Breast epithelium (tissue), 4 donors: ENCODE measurements at regions not wholly inside any gene's neighbourhood (a gene's known extent, or its start where the extent isn't known, plus 50 kb on each side); places are given as distances from the start of the nearest gene placed in this dataset.

Experiments
- DNase-seq, 2 donors: peaks; one replicate each; pipeline ENCODE4 v3.0.0-alpha.2; 2019; ENCODE audit warnings: low spot score in 2 of 2
- H3K27ac ChIP-seq, 2 donors: fragments of 200-600 bp; sonication (generic) in 1 of 2; one replicate each; pipeline ENCODE4 v1.5.1; 2016 to 2019; ENCODE audit warnings: mild to moderate bottlenecking in 1 of 2
- H3K27me3 ChIP-seq, 2 donors: fragments of 200-600 bp; sonication (generic) in 1 of 2; one replicate each; pipeline versions ENCODE4 v1.5.1 to v1.6.0; 2017 to 2019; ENCODE audit warnings: control low read depth in 1 of 2, mild to moderate bottlenecking in 1 of 2
- H3K36me3 ChIP-seq: fragments of 200-600 bp; one replicate; pipeline ENCODE4 v1.5.1; 2019
- H3K4me1 ChIP-seq, 2 donors: fragments of 200-600 bp; sonication (generic); one replicate each; pipeline ENCODE4 v1.5.1; 2016 to 2019; ENCODE audit warnings: control low read depth in 1 of 2
- H3K4me3 ChIP-seq, 3 donors: fragments of 200-600 bp; sonication (generic); 1 replicate in 2 of 3; 2 replicates in 1 of 3; pipeline ENCODE4 v1.5.1; 2016 to 2019; ENCODE audit warnings: mild to moderate bottlenecking in 3 of 3, moderate library complexity in 2 of 3
- H3K9me3 ChIP-seq, 2 donors: fragments of 200-600 bp; sonication (generic) in 1 of 2; one replicate each; pipeline ENCODE4 v1.5.1; 2016 to 2019; ENCODE audit warnings: control low read depth in 1 of 2
- POLR2A ChIP-seq: fragments of 450-650 bp; IDR thresholded peaks from one replicate; pipeline ENCODE4 v1.6.1; 2016; ENCODE audit warnings: antibody characterized with exemption, mild to moderate bottlenecking, moderate library complexity
- POLR2AphosphoS5 ChIP-seq, 3 donors: sonication (generic); formaldehyde crosslinking; IDR thresholded peaks; one replicate each; pipeline ENCODE4 v1.6.1; 2017; ENCODE audit warnings: antibody characterized with exemption in 3 of 3
- intact Hi-C: fragments of 100-400 bp; cut with DNase I; formaldehyde crosslinking; loops from one replicate; pipeline ENCODE4 v1.15.1; 2023; ENCODE audit warnings: low total_unique reads
- TF ChIP-seq, protein P1 (sequence below), 3 donors: fragments of 450-650 bp; IDR thresholded peaks; one replicate each; pipeline ENCODE4 v1.5.1; 2016 to 2017; ENCODE audit warnings: antibody characterized with exemption in 3 of 3, mild to moderate bottlenecking in 3 of 3, moderate library complexity in 3 of 3

DNA sequence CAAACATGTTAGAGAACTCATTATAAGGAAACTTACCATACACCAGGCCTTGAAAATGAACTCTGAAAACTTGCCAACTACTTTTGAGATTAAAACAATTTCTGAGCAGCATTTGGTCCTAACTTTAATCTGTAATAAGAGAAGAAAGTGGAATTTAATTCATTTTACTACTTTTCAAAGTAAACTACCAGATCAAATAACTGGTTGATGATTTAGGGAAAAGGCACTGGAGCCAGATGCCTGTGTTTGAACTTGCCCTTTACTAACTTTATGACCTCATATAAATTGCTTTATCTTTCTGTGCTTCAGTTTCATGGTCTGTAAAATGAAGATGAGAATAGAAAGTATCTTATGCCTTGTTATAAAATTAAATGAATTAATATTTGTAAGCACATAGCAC is 159.9 kb upstream of the PCDH18 start:
- no peak overlapping the region for H3K4me3 ChIP-seq
- DNase-seq: no peak
- no peaks in the 10 kb centered on the region for H3K36me3 ChIP-seq
- no peaks in the 10 kb centered on the region for H3K9me3 ChIP-seq
- no peak overlapping the region for H3K27ac ChIP-seq
- TF ChIP-seq, protein P1, sequence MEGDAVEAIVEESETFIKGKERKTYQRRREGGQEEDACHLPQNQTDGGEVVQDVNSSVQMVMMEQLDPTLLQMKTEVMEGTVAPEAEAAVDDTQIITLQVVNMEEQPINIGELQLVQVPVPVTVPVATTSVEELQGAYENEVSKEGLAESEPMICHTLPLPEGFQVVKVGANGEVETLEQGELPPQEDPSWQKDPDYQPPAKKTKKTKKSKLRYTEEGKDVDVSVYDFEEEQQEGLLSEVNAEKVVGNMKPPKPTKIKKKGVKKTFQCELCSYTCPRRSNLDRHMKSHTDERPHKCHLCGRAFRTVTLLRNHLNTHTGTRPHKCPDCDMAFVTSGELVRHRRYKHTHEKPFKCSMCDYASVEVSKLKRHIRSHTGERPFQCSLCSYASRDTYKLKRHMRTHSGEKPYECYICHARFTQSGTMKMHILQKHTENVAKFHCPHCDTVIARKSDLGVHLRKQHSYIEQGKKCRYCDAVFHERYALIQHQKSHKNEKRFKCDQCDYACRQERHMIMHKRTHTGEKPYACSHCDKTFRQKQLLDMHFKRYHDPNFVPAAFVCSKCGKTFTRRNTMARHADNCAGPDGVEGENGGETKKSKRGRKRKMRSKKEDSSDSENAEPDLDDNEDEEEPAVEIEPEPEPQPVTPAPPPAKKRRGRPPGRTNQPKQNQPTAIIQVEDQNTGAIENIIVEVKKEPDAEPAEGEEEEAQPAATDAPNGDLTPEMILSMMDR (IDR thresholded peaks at IDR 0.05): no peak
- no peak for TF ChIP-seq POLR2AphosphoS5 (IDR thresholded peaks at IDR 0.05)
- no peak for TF ChIP-seq POLR2A
- intact Hi-C loops: no loop called here
- no peaks in the 10 kb centered on the region for H3K4me1 ChIP-seq
- no peaks in the 10 kb centered on the region for H3K27me3 ChIP-seq

DNA sequence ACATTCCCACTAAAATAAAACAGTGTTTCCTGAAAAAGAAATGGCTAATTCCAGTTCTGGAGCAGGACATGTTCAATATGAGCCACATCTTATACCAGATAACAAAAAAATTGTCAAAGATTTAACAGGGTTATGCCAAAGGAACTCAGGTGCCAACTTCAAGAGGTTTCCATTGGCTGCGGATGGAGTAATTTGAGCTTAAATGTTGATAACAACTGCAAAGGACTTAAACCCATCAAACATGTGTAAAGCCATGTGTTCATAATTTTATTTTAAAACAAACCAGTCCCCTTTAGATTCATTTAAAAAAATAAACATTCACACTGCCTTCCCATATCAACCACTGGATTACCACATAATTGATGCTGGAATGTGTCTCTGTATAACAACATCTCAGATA is 156.4 kb upstream of the PCDH18 start:
- Histone ChIP-seq H3K27ac (no peak overlapping the region), H3K4me1 (no peaks in the 10 kb centered on the region), H3K9me3 (no peaks in the 10 kb centered on the region), H3K36me3 (no peaks in the 10 kb centered on the region), H3K27me3 (no peaks in the 10 kb centered on the region), H3K4me3 (no peak overlapping the region)
- no peak for DNase-seq
- TF ChIP-seq, protein P1 (IDR thresholded peaks at IDR 0.05): no peak
- no peak for TF ChIP-seq POLR2A
- intact Hi-C loops: no loop called here

DNA sequence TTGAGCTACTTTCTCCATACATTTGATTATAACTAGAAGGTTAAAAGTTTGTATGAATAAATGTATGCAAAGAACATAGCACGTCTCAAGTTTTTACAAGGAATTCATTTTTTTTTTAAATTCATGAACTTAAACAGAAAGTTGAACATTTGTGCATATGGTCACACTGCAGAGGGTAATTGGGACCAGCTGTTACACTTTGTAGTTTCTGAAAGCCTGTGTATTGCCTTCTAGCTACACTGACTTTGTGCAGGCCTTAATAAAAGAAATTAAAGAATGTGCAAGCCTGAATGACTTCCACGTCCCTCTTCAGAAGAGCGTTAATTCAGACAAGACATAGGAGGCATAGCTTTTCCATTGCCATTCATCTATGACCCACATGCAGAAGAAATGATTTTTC is 153.1 kb upstream of the PCDH18 start:
- Histone ChIP-seq H3K27me3 (no peaks in the 10 kb centered on the region), H3K9me3 (no peaks in the 10 kb centered on the region), H3K4me1 (no peaks in the 10 kb centered on the region), H3K36me3 (no peaks in the 10 kb centered on the region), H3K27ac (no peak overlapping the region), H3K4me3 (no peak overlapping the region)
- no peak for DNase-seq
- intact Hi-C loops: no loop called here
- TF ChIP-seq POLR2A (no peak), POLR2AphosphoS5 (IDR thresholded peaks at IDR 0.05) (no peak)
- TF ChIP-seq, protein P1 (IDR thresholded peaks at IDR 0.05): no peak

DNA sequence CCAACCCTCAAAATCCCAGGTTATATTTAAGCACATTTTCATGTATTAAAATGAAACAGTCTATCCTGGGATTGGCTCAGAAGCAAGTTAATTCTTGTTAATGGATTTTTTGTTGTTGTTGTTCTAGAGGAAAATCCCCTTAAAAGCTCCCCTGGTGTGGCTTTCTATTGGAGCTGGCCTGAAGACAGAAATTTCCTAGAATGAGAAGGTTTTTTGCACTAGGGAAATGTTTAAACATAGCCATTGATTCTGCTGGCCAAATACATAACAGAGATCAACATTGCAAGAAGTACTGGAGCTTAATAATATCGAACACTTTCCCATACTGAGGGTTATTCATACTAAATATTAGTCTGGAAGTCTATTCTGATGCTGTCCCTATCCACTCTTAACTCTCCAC is 148.8 kb upstream of the PCDH18 start:
- no peak overlapping the region for H3K4me3 ChIP-seq
- no peaks in the 10 kb centered on the region for H3K9me3 ChIP-seq
- no peaks in the 10 kb centered on the region for H3K36me3 ChIP-seq
- H3K4me1 ChIP-seq: no peaks in the 10 kb centered on the region
- intact Hi-C loops: no loop called here
- TF ChIP-seq, protein P1 (IDR thresholded peaks at IDR 0.05): no peak
- TF ChIP-seq POLR2A: no peak
- TF ChIP-seq POLR2AphosphoS5 (IDR thresholded peaks at IDR 0.05): no peak
- H3K27me3 ChIP-seq: no peaks in the 10 kb centered on the region
- no peak for DNase-seq
- no peak overlapping the region for H3K27ac ChIP-seq

DNA sequence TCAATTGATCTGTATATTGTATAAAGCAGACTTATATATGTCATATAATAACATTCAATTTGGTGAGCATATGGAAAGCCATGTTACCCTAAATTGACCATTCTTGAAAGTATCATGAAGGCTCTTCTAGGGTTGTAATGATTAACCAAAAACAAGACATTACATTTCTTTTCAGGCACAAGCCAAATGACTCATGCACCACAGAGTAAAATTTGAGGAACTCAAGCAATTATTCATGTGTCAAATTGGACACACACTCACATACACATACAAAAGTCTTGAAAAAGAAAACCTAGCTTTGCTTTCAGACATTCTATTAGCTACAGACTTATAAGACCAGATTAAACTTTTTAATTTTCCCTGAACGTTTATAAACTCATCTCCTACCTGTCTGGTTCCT is 146.5 kb upstream of the PCDH18 start:
- Histone ChIP-seq H3K4me1 (no peaks in the 10 kb centered on the region), H3K27me3 (no peaks in the 10 kb centered on the region), H3K9me3 (no peaks in the 10 kb centered on the region), H3K36me3 (no peaks in the 10 kb centered on the region), H3K4me3 (no peak overlapping the region), H3K27ac (no peak overlapping the region)
- intact Hi-C loops: no loop called here
- DNase-seq: no peak
- TF ChIP-seq, protein P1 (IDR thresholded peaks at IDR 0.05): no peak
- no peak for TF ChIP-seq POLR2AphosphoS5 (IDR thresholded peaks at IDR 0.05)
- no peak for TF ChIP-seq POLR2A
